ENCODE measurements at regions not wholly inside any gene's neighbourhood (a gene's known extent, or its start where the extent isn't known, plus 50 kb on each side); places are given as distances from the start of the nearest gene placed in this dataset.

GRCh38 chr2:83487451-83487850, 971.6 kb downstream of the SUCLG1 start:
- TF ChIP-seq CTCF (IDR thresholded peaks at IDR 0.05) (no peak), POLR2A (IDR thresholded peaks at IDR 0.05) (no peak)

Data from heart left ventricle (tissue), 13 donors.